Trophoblast cell (in vitro differentiated cells and primary cell): ENCODE measurements at regions not wholly inside any gene's neighbourhood (a gene's known extent, or its start where the extent isn't known, plus 50 kb on each side); places are given as distances from the start of the nearest gene placed in this dataset.

ENCODE experiments used
- DNase-seq, 2 donors: peaks; one replicate each; pipeline ENCODE4 v3.0.0-alpha.2; 2016
- H2AFZ ChIP-seq: 2 replicates; pipeline ENCODE4 v1.6.1; 2013; ENCODE audit warnings: low read length, moderate library complexity, mild to moderate bottlenecking; ENCODE audit not compliant: insufficient read depth, poor library complexity
- H2AK5ac ChIP-seq: 2 replicates; pipeline ENCODE4 v1.6.1; 2013; ENCODE audit warnings: mild to moderate bottlenecking, low read length
- H2BK120ac ChIP-seq: 2 replicates; pipeline ENCODE4 v1.6.1; 2013; ENCODE audit warnings: low read length, mild to moderate bottlenecking, moderate library complexity; ENCODE audit not compliant: insufficient read depth, poor library complexity
- H2BK12ac ChIP-seq: 2 replicates; pipeline ENCODE4 v1.6.1; 2013; ENCODE audit warnings: mild to moderate bottlenecking, low read length, moderate library complexity
- H2BK5ac ChIP-seq: 2 replicates; pipeline ENCODE4 v1.6.1; 2013; ENCODE audit warnings: low read length, low read depth, moderate library complexity, mild to moderate bottlenecking; ENCODE audit not compliant: poor library complexity
- H3K14ac ChIP-seq: 2 replicates; pipeline ENCODE4 v1.6.1; 2013; ENCODE audit warnings: mild to moderate bottlenecking, low read length
- H3K18ac ChIP-seq: 2 replicates; pipeline ENCODE4 v1.6.1; 2013; ENCODE audit warnings: mild to moderate bottlenecking, low read length
- H3K23ac ChIP-seq: 2 replicates; pipeline ENCODE4 v1.6.1; 2013; ENCODE audit warnings: low read length
- H3K27ac ChIP-seq: 2 replicates; pipeline ENCODE4 v1.5.1; 2013; ENCODE audit warnings: low read depth, mild to moderate bottlenecking, inconsistent platforms, low read length, moderate library complexity
- H3K27me3 ChIP-seq: 2 replicates; pipeline ENCODE4 v1.6.1; 2013; ENCODE audit warnings: inconsistent platforms, mild to moderate bottlenecking, low read length, moderate library complexity; ENCODE audit not compliant: insufficient read depth
- H3K36me3 ChIP-seq, 2 experiments: 1 replicate in 1 of 2; 2 replicates in 1 of 2; pipeline ENCODE4 v1.6.1; 2013; ENCODE audit warnings: low read length in 2 of 2, mild to moderate bottlenecking in 2 of 2, moderate library complexity in 1 of 2; ENCODE audit not compliant: insufficient read depth in 2 of 2, control insufficient read depth in 1 of 2
- H3K4ac ChIP-seq: 2 replicates; pipeline ENCODE4 v1.6.1; 2013; ENCODE audit warnings: low read depth, mild to moderate bottlenecking, low read length, moderate library complexity
- H3K4me1 ChIP-seq, 2 experiments: 1 replicate in 1 of 2; 2 replicates in 1 of 2; pipeline ENCODE4 v1.6.1; 2013; ENCODE audit warnings: low read length in 2 of 2, mild to moderate bottlenecking in 2 of 2, moderate library complexity in 1 of 2; ENCODE audit not compliant: insufficient read depth in 2 of 2, control insufficient read depth in 1 of 2
- H3K4me2 ChIP-seq: 2 replicates; pipeline ENCODE4 v1.6.1; 2013; ENCODE audit warnings: inconsistent platforms, mild to moderate bottlenecking, low read length, moderate library complexity
- H3K4me3 ChIP-seq: 2 replicates; pipeline ENCODE4 v1.5.1; 2013; ENCODE audit warnings: mild to moderate bottlenecking, low read depth, low read length, inconsistent platforms
- H3K79me1 ChIP-seq: one replicate; pipeline ENCODE4 v1.6.1; 2013; ENCODE audit warnings: low read length
- H3K79me2 ChIP-seq: 2 replicates; pipeline ENCODE4 v1.6.1; 2013; ENCODE audit warnings: low read length, mild to moderate bottlenecking; ENCODE audit not compliant: control insufficient read depth, insufficient read depth, poor library complexity
- H3K9ac ChIP-seq: 2 replicates; pipeline ENCODE4 v1.6.1; 2013; ENCODE audit warnings: mild to moderate bottlenecking, low read length
- H3K9me3 ChIP-seq: 2 replicates; pipeline ENCODE4 v1.6.1; 2013; ENCODE audit warnings: low read depth, mild to moderate bottlenecking, control low read depth, inconsistent platforms, low read length; ENCODE audit not compliant: insufficient read depth
- H4K12ac ChIP-seq: 2 replicates; pipeline ENCODE4 v1.6.1; 2013; ENCODE audit warnings: low read depth, mild to moderate bottlenecking, low read length, moderate library complexity
- H4K8ac ChIP-seq: 2 replicates; pipeline ENCODE4 v1.6.1; 2013; ENCODE audit warnings: low read depth, mild to moderate bottlenecking, low read length, moderate library complexity
- H4K91ac ChIP-seq: one replicate; pipeline ENCODE4 v1.6.1; 2013; ENCODE audit warnings: low read depth, mild to moderate bottlenecking, low read length, moderate library complexity
- WGBS: extraction: QIAGEN DNeasy Blood & Tissue Kit; methylation state at CpG from one replicate; pipeline ENCODE4 v1.1.7; 2013; ENCODE audit warnings: missing lambda C conversion rate; ENCODE audit not compliant: insufficient read length, insufficient coverage; ENCODE audit errors: extremely low coverage; 5-methylcytosine and 5-hydroxymethylcytosine counted together

- no peaks in the 10 kb centered on the region for H3K9me3 ChIP-seq
- no peak overlapping the region for H3K9ac ChIP-seq
- no peak overlapping the region for H3K27ac ChIP-seq
- no peaks in the 10 kb centered on the region for H3K79me2 ChIP-seq
- H3K14ac ChIP-seq, result no peak overlapping the region
- no peak overlapping the region for H3K23ac ChIP-seq
- no peaks in the 10 kb centered on the region for H3K27me3 ChIP-seq
- no peak overlapping the region for H3K4me2 ChIP-seq
- H3K36me3 ChIP-seq, result no peaks in the 10 kb centered on the region
- no peak overlapping the region for H2AK5ac ChIP-seq
- H2BK12ac ChIP-seq, result no peak overlapping the region
- DNase-seq, result no peak
- H3K79me1 ChIP-seq, result no peaks in the 10 kb centered on the region
- WGBS, result no CpG with 5 or more reads among the region's 4 CpGs
- H4K8ac ChIP-seq, result no peak overlapping the region
- no peak overlapping the region for H4K91ac ChIP-seq
- H4K12ac ChIP-seq, result no peak overlapping the region
- no peak overlapping the region for H2AFZ ChIP-seq
- H3K4me1 ChIP-seq, result no peaks in the 10 kb centered on the region
- H3K4me3 ChIP-seq, result no peak overlapping the region
- H3K18ac ChIP-seq, result no peak overlapping the region
- H3K4ac ChIP-seq, result no peak overlapping the region
- no peak overlapping the region for H2BK5ac ChIP-seq
- no peak overlapping the region for H2BK120ac ChIP-seq
These were observed 74.9 kb upstream of the TOX2 start for GRCh38 chr20:43839793-43840199.

GRCh38 chr20:43838703-43839060 is 76.0 kb upstream of the TOX2 start:
- Histone ChIP-seq H3K79me1 (no peaks in the 10 kb centered on the region), H3K27ac (no peak overlapping the region), H3K36me3 (no peaks in the 10 kb centered on the region), H3K4ac (no peak overlapping the region), H4K12ac (no peak overlapping the region), H3K27me3 (no peaks in the 10 kb centered on the region), H3K79me2 (no peaks in the 10 kb centered on the region), H4K91ac (no peak overlapping the region), H2BK5ac (no peak overlapping the region), H2BK12ac (no peak overlapping the region), H2BK120ac (no peak overlapping the region), H3K4me1 (no peaks in the 10 kb centered on the region), H3K18ac (no peak overlapping the region), H3K4me2 (no peak overlapping the region), H2AK5ac (no peak overlapping the region), H3K4me3 (no peak overlapping the region), H3K14ac (no peak overlapping the region), H4K8ac (no peak overlapping the region), H3K23ac (no peak overlapping the region), H3K9ac (no peak overlapping the region), H2AFZ (no peak overlapping the region), H3K9me3 (no peaks in the 10 kb centered on the region)
- DNase-seq, result no peak
- WGBS, result no CpG with 5 or more reads among the region's 5 CpGs

GRCh38 chr20:43837856-43838702 is 76.6 kb upstream of the TOX2 start:
- H4K8ac ChIP-seq, result no peak overlapping the region
- no peak overlapping the region for H3K9ac ChIP-seq
- H3K36me3 ChIP-seq, result no peaks in the 10 kb centered on the region
- no peak overlapping the region for H2AK5ac ChIP-seq
- no peak overlapping the region for H3K23ac ChIP-seq
- no CpG with 5 or more reads among the region's 14 CpGs for WGBS
- H2BK120ac ChIP-seq, result no peak overlapping the region
- no peaks in the 10 kb centered on the region for H3K79me1 ChIP-seq
- no peak for DNase-seq
- no peak overlapping the region for H3K14ac ChIP-seq
- no peak overlapping the region for H3K4ac ChIP-seq
- no peak overlapping the region for H3K27ac ChIP-seq
- no peaks in the 10 kb centered on the region for H3K27me3 ChIP-seq
- no peak overlapping the region for H3K4me2 ChIP-seq
- no peak overlapping the region for H2AFZ ChIP-seq
- no peak overlapping the region for H4K12ac ChIP-seq
- H2BK5ac ChIP-seq, result no peak overlapping the region
- no peaks in the 10 kb centered on the region for H3K4me1 ChIP-seq
- H3K4me3 ChIP-seq, result no peak overlapping the region
- H4K91ac ChIP-seq, result no peak overlapping the region
- no peaks in the 10 kb centered on the region for H3K9me3 ChIP-seq
- no peak overlapping the region for H3K18ac ChIP-seq
- no peaks in the 10 kb centered on the region for H3K79me2 ChIP-seq
- no peak overlapping the region for H2BK12ac ChIP-seq

GRCh38 chr20:43836790-43837189 is 77.9 kb upstream of the TOX2 start:
- Histone ChIP-seq H2AFZ (no peak overlapping the region), H3K9me3 (no peaks in the 10 kb centered on the region), H3K18ac (no peak overlapping the region), H3K27me3 (no peaks in the 10 kb centered on the region), H3K27ac (no peak overlapping the region), H4K8ac (no peak overlapping the region), H4K91ac (no peak overlapping the region), H3K79me1 (no peaks in the 10 kb centered on the region), H2AK5ac (no peak overlapping the region), H3K4me1 (no peaks in the 10 kb centered on the region), H3K36me3 (no peaks in the 10 kb centered on the region), H3K79me2 (no peaks in the 10 kb centered on the region), H2BK12ac (no peak overlapping the region), H2BK120ac (no peak overlapping the region), H3K4me2 (no peak overlapping the region), H3K4me3 (no peak overlapping the region), H3K9ac (no peak overlapping the region), H4K12ac (no peak overlapping the region), H3K14ac (no peak overlapping the region), H3K23ac (no peak overlapping the region), H2BK5ac (no peak overlapping the region), H3K4ac (no peak overlapping the region)
- no peak for DNase-seq
- WGBS, result no CpG with 5 or more reads among the region's 6 CpGs
